GOT3 (cell line): ENCODE measurements at regions not wholly inside any gene's neighbourhood (a gene's known extent, or its start where the extent isn't known, plus 50 kb on each side); places are given as distances from the start of the nearest gene placed in this dataset.

Source experiments
- DNase-seq: peaks from one replicate; lab custom pipeline; 2025; ENCODE audit warnings: mixed read lengths; lab: John Stamatoyannopoulos, UW

DNA sequence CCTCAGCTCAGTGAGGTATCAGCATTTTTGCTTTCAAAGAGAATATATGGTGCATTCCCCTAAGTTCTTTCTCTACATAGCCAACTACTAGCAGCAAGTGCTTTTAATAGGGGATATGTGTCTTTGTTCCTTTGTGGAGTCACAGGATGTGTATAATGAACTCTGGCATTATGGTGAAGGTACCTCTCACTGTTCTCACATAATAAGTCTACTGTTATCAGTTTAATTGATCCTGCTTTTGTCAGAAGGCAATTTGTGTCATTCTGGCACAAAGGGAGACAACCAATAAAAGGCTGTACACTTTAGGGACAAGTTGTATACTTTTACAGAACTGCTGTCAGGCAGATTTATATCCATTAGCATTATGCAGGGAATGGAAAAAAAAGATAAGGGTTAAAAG lies 531.4 kb upstream of the RIOK2 start:
- DNase-seq, result no peak

DNA sequence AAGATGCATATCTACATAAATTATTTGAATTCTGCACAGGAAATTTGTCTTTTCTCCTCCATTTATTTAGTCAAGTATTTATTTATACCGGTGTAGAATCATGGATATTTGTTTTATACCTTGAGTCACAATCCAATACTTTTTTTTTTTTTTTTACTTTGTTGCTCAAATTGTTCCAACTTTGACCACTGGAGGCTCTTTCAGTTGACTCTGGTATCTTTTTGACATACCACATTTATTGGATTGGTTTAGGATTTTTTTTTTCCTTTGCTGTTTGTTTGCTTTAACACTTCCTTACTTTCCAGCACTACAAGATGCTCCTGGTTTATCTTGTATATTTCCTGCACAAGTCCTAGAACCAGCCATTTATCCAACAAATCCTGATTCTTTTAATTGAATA lies 543.1 kb upstream of the RIOK2 start:
- DNase-seq, result no peak

DNA sequence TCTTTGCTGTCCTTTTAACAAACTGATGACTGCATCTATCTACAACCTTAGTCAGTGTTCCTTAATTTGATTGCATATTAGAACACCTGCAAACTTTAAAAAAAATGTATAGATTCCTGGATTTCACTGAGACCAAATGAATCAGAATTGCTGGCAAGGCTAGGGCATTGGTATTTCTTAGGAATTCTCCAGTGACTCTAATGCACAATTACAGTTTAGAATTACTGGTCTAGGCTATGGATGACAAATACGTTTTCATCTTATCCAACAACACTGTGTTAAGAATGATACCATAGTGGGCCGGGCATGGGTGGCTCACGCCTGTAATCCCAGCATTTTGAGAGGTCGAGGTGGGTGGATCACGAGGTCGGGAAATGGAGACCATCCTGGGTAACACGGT lies 545.9 kb upstream of the RIOK2 start:
- DNase-seq, result no peak

DNA sequence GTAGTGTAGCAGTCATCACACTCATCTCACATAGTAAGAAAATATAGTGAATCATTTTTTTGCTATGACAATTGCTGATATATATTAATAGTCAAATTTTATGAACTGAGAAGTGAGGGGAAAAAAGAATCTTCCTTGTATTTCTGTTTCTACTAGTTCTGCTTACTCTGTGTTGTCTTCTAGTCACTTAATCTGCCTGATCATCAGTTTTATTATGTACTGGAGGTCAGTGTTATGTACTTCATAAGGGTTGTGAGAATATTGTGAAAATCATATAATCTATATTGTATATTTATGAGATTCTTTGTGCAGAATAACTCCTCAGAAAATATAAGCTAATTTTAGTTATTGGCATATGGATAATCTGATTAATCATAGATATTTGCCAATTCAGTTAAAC lies 546.9 kb upstream of the RIOK2 start:
- DNase-seq, result no peak

DNA sequence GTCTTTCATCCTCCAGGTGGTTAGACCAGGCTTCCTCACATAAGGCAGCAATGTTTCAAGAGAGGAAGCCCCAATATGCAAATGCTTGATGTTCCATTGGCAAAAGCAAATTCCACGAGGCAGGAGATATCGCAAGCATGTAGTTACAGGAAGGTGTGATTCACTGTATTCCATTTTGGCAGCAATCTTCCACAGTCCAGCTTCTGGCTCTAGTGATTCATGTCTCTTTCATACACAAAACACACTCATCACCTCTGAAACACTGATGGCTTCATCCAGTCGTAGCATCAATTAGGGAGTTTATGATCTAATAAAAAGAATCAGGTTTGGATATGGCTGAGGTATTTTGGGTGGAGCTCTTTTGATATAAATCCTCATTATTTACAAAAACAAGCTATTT lies 552.2 kb upstream of the RIOK2 start:
- DNase-seq, result no peak

DNA sequence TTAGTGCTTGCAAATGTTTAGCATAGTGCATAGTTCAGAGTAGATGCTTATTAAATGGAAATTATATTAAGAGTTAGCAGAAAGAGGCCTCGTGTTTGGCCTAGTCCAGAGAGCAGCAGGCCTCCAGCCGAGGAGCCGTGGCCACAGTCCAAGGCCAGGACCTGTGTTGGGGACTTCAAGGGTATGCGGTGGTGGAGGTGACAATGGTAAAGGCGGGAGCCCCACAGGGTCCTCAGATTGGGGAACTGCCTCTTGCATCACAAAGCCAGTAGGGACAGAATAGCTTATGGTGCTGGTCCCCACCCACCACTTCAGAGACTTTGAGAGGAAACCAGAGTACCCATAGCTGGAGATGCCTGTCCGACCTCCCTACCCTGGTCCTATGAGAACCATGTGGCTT lies 554.6 kb upstream of the RIOK2 start:
- no peak for DNase-seq

DNA sequence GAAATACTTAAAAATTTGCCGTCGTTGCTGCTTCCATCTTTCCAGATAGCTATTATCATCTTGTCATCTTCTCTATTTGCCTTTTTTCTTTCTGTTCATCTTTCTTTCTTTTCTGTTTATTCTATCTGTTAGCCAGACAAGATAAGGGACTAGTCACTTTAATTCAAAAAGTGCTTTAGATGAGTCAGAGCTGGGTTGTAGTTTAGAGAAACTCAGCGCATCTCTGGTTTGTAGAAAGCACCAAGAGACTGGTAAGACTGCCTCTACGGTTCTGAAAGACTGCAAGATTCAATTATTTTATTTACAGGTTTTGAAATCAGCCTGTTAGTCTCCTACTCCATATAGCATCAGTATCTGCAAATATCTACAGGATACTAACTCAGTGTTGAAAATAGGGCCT lies 562.8 kb upstream of the RIOK2 start:
- no peak for DNase-seq

DNA sequence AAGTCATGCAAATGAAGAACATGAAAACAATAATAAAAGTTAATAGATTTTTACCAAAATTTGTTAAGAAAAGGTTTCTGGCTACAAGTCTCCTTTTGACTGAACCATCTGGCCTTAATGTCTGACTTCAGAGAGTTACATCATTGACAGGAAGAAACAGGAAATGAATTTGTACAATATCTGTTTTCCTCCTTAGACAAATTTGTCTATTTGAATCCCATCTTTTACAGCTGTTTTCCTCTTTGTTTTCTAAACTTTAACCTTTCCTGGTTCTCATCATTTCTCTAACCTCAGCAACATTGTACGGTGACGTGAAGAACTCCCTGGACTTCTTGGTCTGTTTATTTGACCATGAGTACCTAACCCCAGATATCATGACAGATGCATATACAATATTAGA lies 567.5 kb upstream of the RIOK2 start:
- DNase-seq, result no peak

DNA sequence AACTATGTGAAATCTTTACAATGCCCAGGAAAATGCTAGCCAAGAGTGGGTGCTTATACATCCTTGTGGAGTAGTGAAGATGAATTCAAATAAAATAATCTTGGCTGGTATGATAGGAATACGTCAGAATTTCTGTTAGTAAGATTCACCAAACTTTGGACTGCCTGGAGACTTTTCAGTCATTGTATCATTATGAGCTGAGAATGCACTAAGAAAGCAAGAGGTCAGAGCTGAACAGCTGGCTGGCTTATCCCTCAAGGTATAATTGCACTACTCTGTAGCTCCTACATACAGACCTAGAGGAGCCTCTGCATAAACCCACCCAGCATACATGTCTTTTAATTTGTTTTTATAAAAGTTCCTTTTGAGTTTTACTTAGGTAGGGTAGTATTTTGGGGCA lies 568.5 kb upstream of the RIOK2 start:
- DNase-seq, result no peak

DNA sequence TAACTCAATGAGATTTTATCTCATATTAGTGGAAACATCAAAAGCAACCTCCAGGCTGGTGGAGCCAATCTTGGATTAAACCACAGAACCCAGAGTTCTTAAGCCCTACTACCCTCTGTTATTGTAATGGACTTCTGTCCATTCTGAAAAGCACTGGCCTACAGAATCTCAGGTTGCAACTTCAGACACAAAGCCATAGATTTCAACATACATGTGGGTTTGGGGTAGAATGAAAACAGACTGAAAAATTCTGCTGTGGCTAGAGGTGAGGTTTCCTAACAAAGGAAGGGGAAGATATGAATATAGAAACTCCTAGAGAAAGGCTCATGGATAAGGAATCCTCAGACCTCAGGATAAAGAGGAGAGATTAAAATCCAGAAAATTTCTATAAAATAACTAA lies 569.8 kb upstream of the RIOK2 start:
- no peak for DNase-seq

DNA sequence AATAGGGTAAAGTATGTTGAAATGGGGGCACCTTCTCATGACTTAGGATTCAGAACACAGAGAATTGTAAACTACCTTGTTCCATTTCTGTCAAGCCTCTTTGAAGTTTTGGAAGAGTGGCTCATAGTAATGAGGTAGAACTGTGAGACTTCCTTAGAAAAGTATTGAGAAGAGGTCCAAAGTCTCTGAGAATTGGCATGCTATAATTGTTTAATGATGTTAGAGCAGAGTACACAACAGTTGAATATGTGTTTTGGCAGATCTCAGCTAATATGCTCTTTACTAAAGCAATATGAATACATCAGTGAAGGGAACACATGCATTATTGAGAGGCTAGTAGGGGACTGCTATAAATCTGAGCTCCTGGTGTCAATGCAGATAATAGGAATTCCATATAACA lies 579.4 kb upstream of the RIOK2 start:
- no peak for DNase-seq

DNA sequence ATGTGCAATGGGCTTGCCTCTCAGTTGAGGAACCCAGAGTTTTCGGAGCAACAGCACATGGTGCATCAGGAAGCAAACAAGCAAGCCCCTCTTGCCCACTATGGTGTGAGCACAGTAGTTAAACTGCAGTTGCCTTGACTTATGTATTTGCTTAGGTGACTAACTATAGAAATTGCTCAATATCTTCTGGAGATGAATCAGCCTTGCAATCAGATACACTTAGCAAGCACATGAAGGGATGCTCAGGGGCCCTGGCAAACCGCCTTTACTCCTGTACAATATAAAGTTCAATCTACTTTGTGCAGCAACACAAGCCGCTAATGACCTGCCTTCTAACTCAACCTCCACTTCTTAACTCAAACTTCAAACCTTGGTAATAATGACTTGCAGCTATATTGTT lies 581.7 kb upstream of the RIOK2 start:
- no peak for DNase-seq

DNA sequence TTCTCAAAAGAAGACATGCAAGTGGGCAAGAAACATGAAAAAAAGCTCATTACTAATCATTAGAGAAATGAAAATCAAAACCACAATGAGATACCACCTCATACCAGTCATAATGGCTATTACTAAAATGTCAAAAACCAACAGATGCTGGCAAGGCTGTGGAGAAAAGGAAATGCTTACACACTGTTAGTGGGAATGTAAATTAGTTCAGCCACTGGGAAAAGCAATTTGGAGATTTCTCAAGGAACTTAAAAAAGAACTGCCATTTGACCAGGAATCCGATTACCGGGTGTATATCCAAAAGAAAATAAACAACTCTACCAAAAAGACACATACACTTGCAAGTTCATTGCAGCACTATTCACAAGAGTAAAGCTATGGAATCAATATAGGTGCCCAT lies 595.4 kb upstream of the RIOK2 start:
- no peak for DNase-seq

DNA sequence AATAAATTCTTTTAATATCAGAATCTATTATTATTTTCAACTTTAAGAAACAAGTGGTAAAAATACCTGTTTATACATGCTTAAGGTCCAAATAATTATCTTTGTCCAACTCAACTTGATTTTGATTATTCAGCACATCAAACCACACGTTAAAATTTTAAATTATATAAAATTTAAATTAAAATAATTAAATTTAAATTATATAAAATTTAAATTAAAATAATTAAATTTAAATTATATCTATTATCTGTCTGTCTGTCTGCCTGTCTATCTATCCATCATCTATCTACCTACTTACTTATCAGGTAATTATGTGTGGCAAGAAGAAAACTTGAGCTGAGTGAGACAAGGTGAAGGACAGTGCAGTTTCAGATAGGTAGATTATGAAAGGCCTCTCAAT lies 605.3 kb upstream of the RIOK2 start:
- DNase-seq, result no peak

DNA sequence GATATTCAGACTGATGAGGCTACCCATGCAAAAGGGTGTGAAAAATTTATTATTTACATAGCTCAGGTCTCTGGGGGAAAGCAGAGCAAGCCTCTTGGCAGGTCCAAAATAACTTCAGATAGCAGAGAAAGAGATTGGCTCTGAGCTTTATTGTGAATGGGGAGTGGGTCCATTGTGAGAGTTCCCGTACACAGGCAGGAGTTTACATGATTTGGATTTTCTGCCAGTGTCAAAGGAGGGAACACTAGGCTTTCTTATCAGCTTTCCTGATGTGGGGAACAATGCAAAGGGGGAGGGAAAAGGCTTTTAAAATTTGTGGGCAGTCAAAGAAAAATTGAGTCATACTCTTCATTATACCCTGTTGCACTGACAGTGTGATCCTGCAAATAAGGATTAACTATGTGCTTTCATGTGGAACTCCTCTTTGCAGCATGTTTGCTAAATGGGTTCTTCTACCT lies 615.0 kb upstream of the RIOK2 start:
- DNase-seq, result no peak

DNA sequence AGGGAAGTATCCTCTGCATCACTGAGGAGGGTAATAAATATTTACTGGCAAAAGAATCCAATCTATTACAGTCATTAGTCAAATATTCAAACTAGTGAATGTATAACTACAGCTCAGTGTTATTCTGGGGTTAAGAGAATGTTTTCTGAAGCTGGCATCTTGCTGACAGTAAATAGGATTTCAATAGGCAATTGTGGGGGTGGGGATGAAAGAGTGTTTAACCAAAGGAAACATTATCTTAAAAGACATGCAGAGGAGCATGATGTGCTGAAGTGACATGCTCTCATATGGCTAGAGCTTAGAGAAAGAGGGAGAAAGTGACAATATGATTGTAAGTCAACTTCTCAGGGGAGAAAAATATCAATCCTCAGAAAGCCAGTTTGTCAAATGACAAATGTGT lies 618.4 kb upstream of the RIOK2 start:
- no peak for DNase-seq

DNA sequence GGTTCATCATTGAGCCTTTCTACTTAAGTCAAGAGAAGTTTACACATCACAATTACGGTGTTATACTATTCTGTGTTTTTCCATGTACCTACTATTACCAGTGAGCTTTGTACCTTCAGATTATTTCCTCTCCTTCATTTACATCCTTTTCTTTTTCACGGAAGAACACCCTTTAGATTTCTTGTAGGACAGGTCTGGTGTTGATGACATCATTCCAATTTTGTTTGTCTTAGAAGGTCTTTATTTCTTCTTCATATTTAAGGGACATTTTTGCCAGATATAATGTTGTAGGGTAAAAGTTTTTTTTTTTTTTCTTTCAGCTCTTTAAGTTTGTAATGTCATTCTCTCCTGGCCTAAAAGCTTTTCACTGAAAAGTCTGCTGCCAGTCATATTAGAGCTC lies 637.1 kb upstream of the RIOK2 start:
- DNase-seq, result no peak

DNA sequence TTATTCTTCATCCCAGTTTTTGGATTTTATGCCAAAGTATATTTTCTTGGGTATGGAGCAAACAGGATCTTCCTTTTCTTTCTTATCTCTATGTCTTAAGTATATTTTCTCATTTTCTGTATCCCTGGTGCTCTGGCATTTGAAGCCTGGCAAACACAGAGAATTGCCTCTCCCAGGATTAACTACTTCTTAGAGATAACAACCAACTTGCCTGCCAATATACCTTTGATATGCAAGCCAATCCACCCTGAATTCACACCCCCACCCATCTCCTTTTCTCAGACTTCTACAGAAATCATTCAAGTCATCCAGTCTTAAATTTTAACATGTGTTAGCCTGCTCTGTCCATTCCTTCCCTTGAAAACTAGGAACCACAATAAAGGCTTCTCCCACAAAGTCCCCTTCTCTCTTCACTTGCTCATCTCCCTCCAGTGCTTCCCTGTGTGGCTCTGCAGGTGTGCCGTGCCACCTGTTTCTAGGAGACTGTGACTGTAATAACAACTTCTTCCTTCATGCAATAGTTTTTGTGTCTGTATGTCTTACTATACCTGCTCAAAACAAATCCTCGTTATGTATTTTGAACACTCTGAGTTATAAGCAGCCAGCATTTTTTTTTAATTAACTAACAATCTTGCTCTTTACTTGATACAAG lies 649.7 kb upstream of the RIOK2 start:
- no peak for DNase-seq

DNA sequence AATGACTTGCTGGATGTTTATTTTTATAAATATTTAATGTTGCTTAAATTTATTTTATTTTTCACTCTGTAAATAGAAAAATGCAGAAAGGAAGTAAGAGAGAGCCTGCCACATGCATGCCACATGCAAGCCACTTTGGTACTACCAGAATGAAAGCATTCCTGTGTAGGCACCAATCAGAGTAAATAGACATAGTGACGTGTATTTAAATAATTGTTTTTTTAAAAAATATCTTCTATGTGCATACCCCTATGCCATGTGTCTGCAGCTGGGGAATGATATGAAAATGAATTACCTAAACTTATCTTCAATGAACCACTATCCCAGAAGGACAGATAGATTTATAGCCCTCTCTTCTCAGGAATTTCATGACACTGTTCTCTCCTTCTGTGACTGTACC lies 651.5 kb upstream of the RIOK2 start:
- no peak for DNase-seq

DNA sequence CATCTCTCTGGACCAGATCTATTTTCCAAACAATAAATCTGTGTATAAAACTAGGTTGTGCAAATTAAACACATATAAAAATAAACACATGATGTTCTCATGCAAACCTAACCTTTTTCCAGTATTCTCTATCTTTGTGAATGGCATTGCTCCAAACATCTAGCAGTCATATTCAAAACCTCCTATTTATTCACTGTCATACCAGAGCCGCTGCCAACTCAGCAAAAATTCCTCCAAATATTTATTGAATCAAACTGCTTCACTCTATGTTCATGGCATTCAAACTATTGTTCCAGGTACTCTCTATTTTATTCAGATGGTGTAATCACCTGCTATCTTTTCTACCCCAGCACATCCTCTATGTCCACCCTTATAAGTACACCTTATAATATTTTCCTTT lies 652.1 kb upstream of the RIOK2 start:
- no peak for DNase-seq

DNA sequence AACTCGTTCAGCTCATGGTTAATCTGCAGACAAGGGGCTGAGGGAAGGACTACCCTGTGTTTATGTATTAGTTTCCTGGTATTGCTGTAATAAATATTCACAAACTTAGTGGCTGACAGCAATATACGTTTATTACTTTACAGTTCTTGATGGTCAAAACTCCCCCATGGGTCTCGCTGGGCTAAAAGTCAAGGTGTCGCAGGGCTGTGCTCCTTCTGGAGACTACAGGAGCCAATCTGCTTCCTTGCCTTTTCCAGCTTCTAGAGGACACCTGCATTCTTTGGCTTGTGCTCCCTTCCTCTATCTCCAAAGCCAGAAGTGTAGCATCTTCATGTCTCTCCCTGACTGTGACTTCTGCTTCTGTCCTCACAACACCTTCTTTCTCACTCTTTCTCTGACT lies 653.8 kb upstream of the RIOK2 start:
- DNase-seq, result no peak

DNA sequence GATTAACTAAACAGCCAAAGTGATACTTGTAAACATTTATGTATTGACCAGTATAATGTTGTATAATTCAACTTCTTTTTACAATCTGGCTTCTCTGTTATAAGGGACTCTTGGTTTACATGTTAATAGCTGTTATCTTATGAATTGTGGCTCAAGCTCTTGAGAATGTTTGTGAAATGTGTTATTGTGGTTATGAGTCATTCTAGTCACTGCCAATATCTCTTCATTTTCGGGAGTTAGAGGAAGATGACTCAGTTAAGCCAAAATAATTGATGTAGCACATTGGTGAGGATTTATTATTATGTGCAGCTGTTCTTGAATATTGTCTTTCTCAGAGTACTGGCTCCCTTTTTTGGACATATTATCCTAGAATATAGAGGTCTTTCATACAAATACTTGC lies 655.2 kb upstream of the RIOK2 start:
- no peak for DNase-seq

DNA sequence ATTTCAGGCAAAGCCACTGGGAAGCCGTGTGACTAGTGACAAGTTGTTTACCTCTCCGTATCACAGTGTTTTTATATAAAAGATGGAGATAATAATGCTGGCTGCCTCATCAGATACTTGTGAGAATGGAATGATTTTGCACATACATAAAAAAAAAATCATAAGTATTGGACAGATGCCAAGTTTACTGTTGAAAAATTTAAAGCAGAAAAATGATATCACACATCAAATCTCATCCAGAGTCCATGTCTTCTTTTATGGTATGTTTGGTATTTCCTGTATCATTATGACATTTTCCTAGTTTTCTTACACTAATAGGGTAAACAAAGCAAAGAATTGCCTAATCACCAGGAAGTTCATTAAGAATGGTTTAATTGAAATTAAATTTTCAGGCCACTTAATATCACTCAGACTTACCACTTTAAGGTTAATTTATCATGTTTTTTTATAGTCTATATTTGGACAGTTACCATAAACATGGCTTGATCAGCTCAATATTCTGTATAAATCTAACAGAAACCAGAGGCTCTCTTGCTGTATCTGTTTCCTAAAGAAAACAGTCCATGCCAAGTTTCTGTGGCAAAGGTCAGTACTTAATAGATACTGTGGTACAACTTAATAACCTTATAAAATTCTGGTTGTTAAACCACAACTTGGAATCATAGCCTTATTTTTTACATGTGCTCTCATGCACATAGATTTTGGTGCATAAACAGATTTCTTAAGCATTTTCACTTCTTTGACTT lies 656.5 kb upstream of the RIOK2 start:
- no peak for DNase-seq

DNA sequence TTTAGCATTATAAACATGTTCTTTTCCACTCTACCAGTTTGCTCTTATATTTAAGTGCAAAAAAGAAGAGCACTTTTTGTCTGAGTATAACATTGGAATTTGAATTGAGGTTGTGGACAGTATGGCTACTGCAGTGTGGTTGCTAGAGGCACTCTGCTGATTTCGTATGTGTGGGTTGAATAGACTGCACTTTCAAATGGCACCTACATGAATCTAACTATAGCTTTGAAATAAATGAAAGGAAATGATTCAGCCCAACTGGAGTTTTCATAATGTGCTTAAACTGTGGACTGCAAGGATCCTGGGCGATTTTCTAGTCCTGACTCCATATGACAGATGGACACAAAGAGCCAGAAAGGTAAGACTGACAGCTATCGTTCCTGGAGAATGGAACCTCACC lies 657.6 kb upstream of the RIOK2 start:
- DNase-seq, result no peak
